Panc1 (cell line): ENCODE measurements at regions not wholly inside any gene's neighbourhood (a gene's known extent, or its start where the extent isn't known, plus 50 kb on each side); places are given as distances from the start of the nearest gene placed in this dataset.

Source experiments
- ATAC-seq: fragments of 200-7000 bp; cut with Tn5 transposase; 2 replicates; pipeline ENCODE4 v1.9.1; 2020; ENCODE audit warnings: mild to moderate bottlenecking, moderate library complexity
- BruUV-seq: library from RNA; stranded (reverse); fragments of 400-500 nt; replicated peaks from 2 replicates; lab custom pipeline; 2021; lab: Mats Ljungman, UMichigan
- CTCF ChIA-PET: fragments of 300-600 bp; sonication (Branson Sonifier 250); formaldehyde crosslinking; loops from one replicate; lab custom pipeline; 2022; ENCODE audit warnings: antibody characterized with exemption; lab: Charles Lee
- POLR2A ChIA-PET: fragments of 300-600 bp; sonication (Branson Sonifier 250); formaldehyde crosslinking; loops from one replicate; lab custom pipeline; 2022; ENCODE audit warnings: antibody characterized with exemption; lab: Charles Lee
- DNase-seq: peaks from one replicate; pipeline ENCODE4 v3.0.0-alpha.2; 2010; ENCODE audit warnings: low read depth, low spot score
- H3K27ac ChIP-seq: 2 replicates; pipeline ENCODE4 v1.5.1; 2011; ENCODE audit warnings: mild to moderate bottlenecking, low read length, inconsistent platforms
- H3K27me3 ChIP-seq: fragments of 200-500 bp; sonication (Bioruptor generic); 2 replicates; pipeline ENCODE4 v1.6.0; 2014; ENCODE audit warnings: low read length, inconsistent platforms; ENCODE audit not compliant: control insufficient read depth, insufficient read depth
- H3K36me3 ChIP-seq: fragments of 200-500 bp; sonication (Bioruptor generic); 2 replicates; pipeline ENCODE4 v1.5.1; 2014; ENCODE audit warnings: inconsistent platforms, mild to moderate bottlenecking, low read length, moderate library complexity; ENCODE audit not compliant: control insufficient read depth, insufficient read depth
- H3K4me1 ChIP-seq: 2 replicates; pipeline ENCODE4 v1.5.1; 2011; ENCODE audit warnings: inconsistent platforms, mild to moderate bottlenecking, low read length, moderate library complexity; ENCODE audit not compliant: control insufficient read depth, insufficient read depth
- H3K4me3 ChIP-seq, 2 experiments: 2 replicates each; pipeline ENCODE4 v1.5.1; 2011 to 2012; ENCODE audit warnings: low read depth in 2 of 2, low read length in 2 of 2, mild to moderate bottlenecking in 2 of 2, inconsistent platforms in 1 of 2, moderate library complexity in 1 of 2
- H3K9me3 ChIP-seq: fragments of 200-500 bp; sonication (Bioruptor generic); 2 replicates; pipeline ENCODE4 v1.5.1; 2014; ENCODE audit warnings: low read depth, mild to moderate bottlenecking, inconsistent platforms, low read length, moderate library complexity; ENCODE audit not compliant: control insufficient read depth, insufficient read depth
- CTCF ChIP-seq: fragments of 450-650 bp; IDR thresholded peaks from 2 replicates; pipeline ENCODE4 v1.5.1; 2017; ENCODE audit warnings: mild to moderate bottlenecking
- POLR2AphosphoS5 ChIP-seq: IDR thresholded peaks from 2 replicates; pipeline ENCODE4 v1.6.1; 2012; ENCODE audit warnings: mild to moderate bottlenecking, low read depth, low read length, moderate library complexity
- REST ChIP-seq, 2 experiments: IDR thresholded peaks; 2 replicates each; pipeline ENCODE4 v1.6.1; 2011 to 2012; ENCODE audit warnings: low read depth in 2 of 2, control low read depth in 1 of 2, low read length in 1 of 2, mild to moderate bottlenecking in 1 of 2, moderate library complexity in 1 of 2; ENCODE audit not compliant: insufficient read depth in 1 of 2
- SIN3A ChIP-seq: IDR thresholded peaks from 2 replicates; pipeline ENCODE4 v1.6.1; 2012; ENCODE audit warnings: low read depth, mild to moderate bottlenecking, low read length, moderate library complexity, borderline replicate concordance; ENCODE audit not compliant: insufficient read depth
- TCF7L2 ChIP-seq: IDR thresholded peaks from 2 replicates; pipeline ENCODE4 v1.6.1; 2011; ENCODE audit warnings: mild to moderate bottlenecking, low read depth, low read length, inconsistent platforms
- in situ Hi-C: cut with HindIII; loops from 2 replicates; pipeline ENCODE4 v1.10.0; 2016; ENCODE audit warnings: low sequenced_read_pairs, low pct_unique_long_range_greater_than_20kb
- intact Hi-C: fragments of 100-400 bp; cut with micrococcal nuclease; formaldehyde crosslinking; loops from one replicate; pipeline ENCODE4 v1.10.0; 2022; ENCODE audit not compliant: unreplicated experiment

DNA sequence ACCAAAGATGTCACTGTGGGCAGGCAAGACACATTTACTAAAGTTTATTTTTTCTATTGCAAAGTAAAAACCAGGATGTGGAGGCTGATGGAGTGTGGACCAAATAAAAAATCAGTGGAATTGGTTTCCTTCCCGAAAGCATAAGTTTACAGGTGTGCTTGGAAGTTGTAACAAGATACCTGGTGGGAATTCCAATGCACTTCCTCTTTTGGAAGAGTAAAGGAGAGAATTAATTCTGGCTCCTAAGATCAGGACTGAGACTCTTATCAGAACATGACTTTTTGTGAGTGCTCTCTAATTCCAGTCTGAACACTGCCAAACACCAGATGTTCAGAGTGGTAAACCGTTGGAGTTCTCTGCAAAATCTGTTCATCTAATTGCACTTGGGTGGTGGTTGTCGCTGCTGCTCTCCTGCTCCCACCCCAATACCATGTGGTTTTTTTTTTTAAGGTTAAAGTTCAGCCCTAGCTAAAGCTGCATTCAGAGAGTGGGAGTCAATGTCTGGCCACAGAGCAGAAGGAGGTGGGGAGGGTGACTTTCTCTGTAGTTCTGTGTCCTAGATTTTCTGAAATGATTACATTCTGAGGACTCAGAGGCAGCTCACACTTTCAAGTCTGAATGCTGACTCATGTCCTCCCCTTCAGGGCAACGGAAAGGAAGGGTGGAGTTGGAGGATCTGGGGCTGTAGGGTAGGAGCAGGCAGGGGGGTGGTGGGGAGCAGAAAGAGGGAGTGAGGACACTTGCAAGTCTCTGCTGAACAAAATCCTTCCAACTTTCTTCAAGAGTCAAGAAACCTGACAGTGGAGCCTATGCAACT lies 275.8 kb upstream of the PRDM1 start:
- Histone ChIP-seq H3K4me1 (no peaks in the 10 kb centered on the region; the same call in 1 of the 2 replicates), H3K9me3 (no peaks in the 10 kb centered on the region), H3K27ac (peak overlapping the region; percentile 3; the same call in 1 of the 2 replicates), H3K36me3 (no peaks in the 10 kb centered on the region), H3K27me3 (no peaks in the 10 kb centered on the region), H3K4me3 (no peak overlapping the region)
- ATAC-seq (peak; percentile 87), DNase-seq (no peak)
- TF ChIP-seq REST (IDR thresholded peaks at IDR 0.05; ENCODE audit: insufficient read depth in 1 of 2, low read depth in 2 of 2, low read length in 1 of 2) (no peak), CTCF (no peak), POLR2AphosphoS5 (no peak), TCF7L2 (no peak), SIN3A (no peak)
- POLR2A ChIA-PET = no interaction called here
- intact Hi-C loops (no loop called here), in situ Hi-C loops (no loop called here)
- CTCF ChIA-PET = no interaction called here
- BruUV-seq = no TSS peak

GRCh38 chr6:105808571-105808970 lies 277.6 kb upstream of the PRDM1 start:
- CTCF ChIA-PET = no interaction called here
- Histone ChIP-seq H3K4me3 (no peak overlapping the region), H3K4me1 (no peaks in the 10 kb centered on the region; the same call in 1 of the 2 replicates), H3K27ac (no peak overlapping the region), H3K36me3 (no peaks in the 10 kb centered on the region), H3K9me3 (no peaks in the 10 kb centered on the region), H3K27me3 (no peaks in the 10 kb centered on the region)
- TF ChIP-seq CTCF (no peak), POLR2AphosphoS5 (no peak), SIN3A (no peak), TCF7L2 (no peak), REST (IDR thresholded peaks at IDR 0.05; ENCODE audit: insufficient read depth in 1 of 2, low read depth in 2 of 2, low read length in 1 of 2) (no peak)
- in situ Hi-C loops = no loop called here
- POLR2A ChIA-PET = no interaction called here
- no peak for DNase-seq
- ATAC-seq = no peak
- intact Hi-C loops = no loop called here
- no TSS peak for BruUV-seq
